HG03139 (cell line): ENCODE measurements at regions not wholly inside any gene's neighbourhood (a gene's known extent, or its start where the extent isn't known, plus 50 kb on each side); places are given as distances from the start of the nearest gene placed in this dataset.

Experiments used
- ATAC-seq: cut with Tn5 transposase; IDR thresholded peaks from one replicate; pipeline ENCODE4 v1.9.1; 2021; ENCODE audit not compliant: unreplicated experiment

GRCh38 chr3:104763007-104763406, 603.7 kb upstream of the ALCAM start:
- ATAC-seq: no peak

- no peak for ATAC-seq
These were observed 602.2 kb upstream of the ALCAM start for GRCh38 chr3:104764496-104764895.

GRCh38 chr3:104768886-104769285, 597.8 kb upstream of the ALCAM start:
- ATAC-seq: no peak

- ATAC-seq: no peak
These were observed 587.4 kb upstream of the ALCAM start for GRCh38 chr3:104779324-104779723.

GRCh38 chr3:104781112-104781511, 585.6 kb upstream of the ALCAM start:
- no peak for ATAC-seq

GRCh38 chr3:104785947-104786346, 580.8 kb upstream of the ALCAM start:
- no peak for ATAC-seq

- ATAC-seq: no peak
These were observed 579.4 kb upstream of the ALCAM start for GRCh38 chr3:104787306-104787705.

GRCh38 chr3:104788807-104789206, 577.9 kb upstream of the ALCAM start:
- ATAC-seq: no peak

- no peak for ATAC-seq
These were observed 575.4 kb upstream of the ALCAM start for GRCh38 chr3:104791331-104791730.

GRCh38 chr3:104796556-104796955, 570.2 kb upstream of the ALCAM start:
- ATAC-seq: no peak

- no peak for ATAC-seq
These were observed 561.7 kb upstream of the ALCAM start for GRCh38 chr3:104805042-104805441.

- ATAC-seq: no peak
These were observed 561.2 kb upstream of the ALCAM start for GRCh38 chr3:104805508-104805907.

- ATAC-seq: no peak
These were observed 555.8 kb upstream of the ALCAM start for GRCh38 chr3:104810896-104811295.

- no peak for ATAC-seq
These were observed 550.7 kb upstream of the ALCAM start for GRCh38 chr3:104816008-104816407.

- ATAC-seq: no peak
These were observed 550.0 kb upstream of the ALCAM start for GRCh38 chr3:104816716-104817115.

- ATAC-seq: no peak
These were observed 547.4 kb upstream of the ALCAM start for GRCh38 chr3:104819333-104819732.

GRCh38 chr3:104820959-104821358, 545.8 kb upstream of the ALCAM start:
- ATAC-seq: no peak

GRCh38 chr3:104825116-104825515, 541.6 kb upstream of the ALCAM start:
- ATAC-seq: no peak

- no peak for ATAC-seq
These were observed 535.6 kb upstream of the ALCAM start for GRCh38 chr3:104831071-104831470.

- ATAC-seq: no peak
These were observed 534.2 kb upstream of the ALCAM start for GRCh38 chr3:104832530-104832929.

- ATAC-seq: no peak
These were observed 531.3 kb upstream of the ALCAM start for GRCh38 chr3:104835376-104835775.

GRCh38 chr3:104846270-104846669, 520.4 kb upstream of the ALCAM start:
- no peak for ATAC-seq

GRCh38 chr3:104849070-104849469, 517.6 kb upstream of the ALCAM start:
- no peak for ATAC-seq

GRCh38 chr3:104854468-104854867, 512.2 kb upstream of the ALCAM start:
- ATAC-seq: no peak
